Transverse colon (tissue), 4 donors: ENCODE measurements at regions not wholly inside any gene's neighbourhood (a gene's known extent, or its start where the extent isn't known, plus 50 kb on each side); places are given as distances from the start of the nearest gene placed in this dataset.

Source experiments
- CTCF ChIP-seq, 5 experiments: fragments of 200-600 bp in 3 of 5; fragments of 450-650 bp in 2 of 5; sonication (generic) in 3 of 5; IDR thresholded peaks; 1 replicate in 2 of 5; 2 replicates in 3 of 5; pipeline ENCODE4 v1.5.1; 2016 to 2017; ENCODE audit warnings: antibody characterized with exemption in 5 of 5, inconsistent platforms in 3 of 5, mild to moderate bottlenecking in 2 of 5, moderate library complexity in 1 of 5
- POLR2A ChIP-seq: fragments of 450-650 bp; IDR thresholded peaks from one replicate; pipeline ENCODE4 v1.6.1; 2016; ENCODE audit warnings: antibody characterized with exemption, mild to moderate bottlenecking, moderate library complexity
- POLR2AphosphoS5 ChIP-seq, 3 donors: sonication (generic); formaldehyde crosslinking; IDR thresholded peaks; one replicate each; pipeline ENCODE4 v1.6.1; 2016; ENCODE audit warnings: antibody characterized with exemption in 3 of 3

- no peak for TF ChIP-seq CTCF (IDR thresholded peaks at IDR 0.05)
- no peak for TF ChIP-seq POLR2AphosphoS5 (IDR thresholded peaks at IDR 0.05)
- TF ChIP-seq POLR2A = no peak
These were observed 141.5 kb upstream of the KCNK2 start for GRCh38 chr1:214941061-214941460.
